ENCODE measurements at regions not wholly inside any gene's neighbourhood (a gene's known extent, or its start where the extent isn't known, plus 50 kb on each side); places are given as distances from the start of the nearest gene placed in this dataset.

DNA sequence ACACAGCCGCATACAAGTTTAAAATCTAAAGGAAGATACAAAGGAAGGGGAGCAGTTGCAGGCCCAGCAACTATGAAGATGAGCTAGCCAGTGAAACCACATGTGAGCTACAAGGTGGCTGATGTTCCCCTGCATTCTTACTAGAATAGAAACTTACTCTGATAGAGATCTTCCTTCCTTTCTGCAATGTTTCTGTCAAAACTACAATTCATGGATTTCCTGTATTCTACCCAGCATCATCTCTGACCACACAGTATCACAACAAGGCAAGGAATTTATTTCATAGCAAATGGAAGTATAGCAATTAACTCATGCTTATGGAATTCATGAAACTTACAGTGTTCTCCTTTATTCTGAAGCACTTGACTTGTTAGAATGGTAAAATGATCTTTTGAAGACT is 68.7 kb upstream of the AASS start:
- H3K27ac Mint-ChIP-seq (ENCODE audit: unreplicated experiment), result no peak overlapping the region
- peaks cover 11% of the 10 kb centered on the region for H3K27me3 Mint-ChIP-seq (ENCODE audit: unreplicated experiment)
- H3K4me1 Mint-ChIP-seq (ENCODE audit: unreplicated experiment), result no peaks in the 10 kb centered on the region
- TF ChIP-seq, protein P1, sequence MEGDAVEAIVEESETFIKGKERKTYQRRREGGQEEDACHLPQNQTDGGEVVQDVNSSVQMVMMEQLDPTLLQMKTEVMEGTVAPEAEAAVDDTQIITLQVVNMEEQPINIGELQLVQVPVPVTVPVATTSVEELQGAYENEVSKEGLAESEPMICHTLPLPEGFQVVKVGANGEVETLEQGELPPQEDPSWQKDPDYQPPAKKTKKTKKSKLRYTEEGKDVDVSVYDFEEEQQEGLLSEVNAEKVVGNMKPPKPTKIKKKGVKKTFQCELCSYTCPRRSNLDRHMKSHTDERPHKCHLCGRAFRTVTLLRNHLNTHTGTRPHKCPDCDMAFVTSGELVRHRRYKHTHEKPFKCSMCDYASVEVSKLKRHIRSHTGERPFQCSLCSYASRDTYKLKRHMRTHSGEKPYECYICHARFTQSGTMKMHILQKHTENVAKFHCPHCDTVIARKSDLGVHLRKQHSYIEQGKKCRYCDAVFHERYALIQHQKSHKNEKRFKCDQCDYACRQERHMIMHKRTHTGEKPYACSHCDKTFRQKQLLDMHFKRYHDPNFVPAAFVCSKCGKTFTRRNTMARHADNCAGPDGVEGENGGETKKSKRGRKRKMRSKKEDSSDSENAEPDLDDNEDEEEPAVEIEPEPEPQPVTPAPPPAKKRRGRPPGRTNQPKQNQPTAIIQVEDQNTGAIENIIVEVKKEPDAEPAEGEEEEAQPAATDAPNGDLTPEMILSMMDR (IDR thresholded peaks at IDR 0.05), result no peak
- H3K4me3 Mint-ChIP-seq (ENCODE audit: unreplicated experiment), result no peak overlapping the region
- no peaks in the 10 kb centered on the region for H3K36me3 Mint-ChIP-seq (ENCODE audit: unreplicated experiment)
- no peak for DNase-seq (ENCODE audit: extremely low spot score, unreplicated experiment)
- no peaks in the 10 kb centered on the region for H3K9me3 Mint-ChIP-seq (ENCODE audit: unreplicated experiment)

DNA sequence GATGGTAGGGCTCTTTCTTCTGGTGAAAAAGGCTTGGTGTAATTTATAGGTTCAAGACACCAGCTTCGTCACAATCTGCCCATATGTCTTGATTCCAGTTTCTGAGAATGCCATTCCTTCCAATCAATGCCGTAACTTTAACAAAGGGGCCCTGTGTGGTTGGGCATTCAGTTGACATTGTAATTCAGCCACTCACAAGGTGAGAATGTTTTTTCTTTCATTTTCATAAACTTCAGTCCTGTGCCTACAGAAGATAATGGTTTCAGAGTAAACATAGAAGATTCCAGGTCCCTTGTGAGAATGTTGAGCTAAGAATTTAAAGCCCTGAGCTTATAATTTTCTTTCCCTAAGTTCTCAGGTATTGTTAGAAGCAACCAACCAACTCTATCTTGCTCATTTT is 67.3 kb upstream of the AASS start:
- Mint-ChIP-seq H3K9me3 (ENCODE audit: unreplicated experiment) (peaks cover 12% of the 10 kb centered on the region), H3K27me3 (ENCODE audit: unreplicated experiment) (peaks cover 10% of the 10 kb centered on the region), H3K27ac (ENCODE audit: unreplicated experiment) (no peak overlapping the region), H3K4me1 (ENCODE audit: unreplicated experiment) (no peaks in the 10 kb centered on the region), H3K4me3 (ENCODE audit: unreplicated experiment) (no peak overlapping the region), H3K36me3 (ENCODE audit: unreplicated experiment) (no peaks in the 10 kb centered on the region)
- DNase-seq (ENCODE audit: extremely low spot score, unreplicated experiment), result no peak
- TF ChIP-seq, protein P1 (IDR thresholded peaks at IDR 0.05), result no peak

DNA sequence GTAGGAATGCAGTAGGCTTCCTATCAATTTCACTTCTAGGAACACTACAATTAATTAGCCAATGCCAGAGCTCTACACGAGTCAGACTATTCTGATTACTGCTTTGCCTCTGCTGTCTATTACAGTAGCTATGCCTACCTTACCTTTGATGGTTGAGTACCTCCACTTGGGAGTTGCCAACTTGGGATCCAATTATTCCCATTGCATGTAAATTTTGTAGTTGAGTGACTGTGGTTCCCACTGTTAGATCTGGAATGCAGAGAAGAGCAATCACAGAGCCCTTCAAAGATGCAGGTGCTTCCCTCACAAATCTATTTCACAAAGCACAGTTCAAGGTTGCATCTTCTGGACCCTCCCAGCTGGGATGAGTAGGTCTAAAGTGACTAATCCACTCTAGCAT is 62.9 kb upstream of the AASS start:
- peaks cover 4% of the 10 kb centered on the region for H3K27me3 Mint-ChIP-seq (ENCODE audit: unreplicated experiment)
- no peak overlapping the region for H3K27ac Mint-ChIP-seq (ENCODE audit: unreplicated experiment)

DNA sequence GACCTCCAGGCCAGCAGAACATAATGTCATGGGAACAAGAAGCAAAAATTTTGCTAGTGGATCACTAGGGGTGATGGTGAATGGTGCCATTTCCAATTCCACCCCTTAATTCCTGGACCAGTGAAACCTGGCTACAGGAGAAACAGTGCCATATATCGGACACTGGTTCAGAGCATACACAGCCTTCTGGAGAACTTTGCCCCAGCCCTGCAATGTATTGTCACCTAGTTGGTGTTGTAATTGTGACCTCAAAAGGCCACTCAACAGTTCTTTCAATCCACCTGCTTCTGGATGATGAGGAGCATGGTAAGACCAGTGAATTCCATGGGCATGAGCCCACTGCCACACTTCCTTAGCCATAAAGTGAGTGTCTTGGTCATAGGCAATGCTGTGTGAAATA is 59.8 kb upstream of the AASS start:
- Mint-ChIP-seq H3K27ac (ENCODE audit: unreplicated experiment) (no peak overlapping the region), H3K9me3 (ENCODE audit: unreplicated experiment) (peaks cover 15% of the 10 kb centered on the region), H3K36me3 (ENCODE audit: unreplicated experiment) (no peaks in the 10 kb centered on the region), H3K4me1 (ENCODE audit: unreplicated experiment) (no peaks in the 10 kb centered on the region), H3K27me3 (ENCODE audit: unreplicated experiment) (no peaks in the 10 kb centered on the region), H3K4me3 (ENCODE audit: unreplicated experiment) (no peak overlapping the region)
- TF ChIP-seq, protein P1 (IDR thresholded peaks at IDR 0.05), result no peak
- no peak for DNase-seq (ENCODE audit: extremely low spot score, unreplicated experiment)

More for the DNA sequence above, 62.9 kb upstream of the AASS start:
- H3K9me3 Mint-ChIP-seq (ENCODE audit: unreplicated experiment), result peaks cover 15% of the 10 kb centered on the region
- no peaks in the 10 kb centered on the region for H3K36me3 Mint-ChIP-seq (ENCODE audit: unreplicated experiment)
- TF ChIP-seq, protein P1 (IDR thresholded peaks at IDR 0.05), result no peak
- no peak for DNase-seq (ENCODE audit: extremely low spot score, unreplicated experiment)
- no peaks in the 10 kb centered on the region for H3K4me1 Mint-ChIP-seq (ENCODE audit: unreplicated experiment)
- H3K4me3 Mint-ChIP-seq (ENCODE audit: unreplicated experiment), result no peak overlapping the region

GRCh38 chr7:122200888-122201287 is 56.8 kb upstream of the AASS start:
- TF ChIP-seq, protein P1 (IDR thresholded peaks at IDR 0.05), result no peak
- Mint-ChIP-seq H3K9me3 (ENCODE audit: unreplicated experiment) (no peaks in the 10 kb centered on the region), H3K4me1 (ENCODE audit: unreplicated experiment) (no peaks in the 10 kb centered on the region), H3K27ac (ENCODE audit: unreplicated experiment) (no peak overlapping the region), H3K4me3 (ENCODE audit: unreplicated experiment) (no peak overlapping the region), H3K36me3 (ENCODE audit: unreplicated experiment) (no peaks in the 10 kb centered on the region), H3K27me3 (ENCODE audit: unreplicated experiment) (peaks cover 5% of the 10 kb centered on the region)
- no peak for DNase-seq (ENCODE audit: extremely low spot score, unreplicated experiment)
